GM23248 (cell line): ENCODE measurements at regions not wholly inside any gene's neighbourhood (a gene's known extent, or its start where the extent isn't known, plus 50 kb on each side); places are given as distances from the start of the nearest gene placed in this dataset.

Source experiments
- DNase-seq: peaks from one replicate; pipeline ENCODE4 v3.0.0-alpha.2; 2015
- H2AFZ ChIP-seq: fragments of 200-600 bp; sonication (generic); 2 replicates; pipeline ENCODE4 v1.6.1; 2016; ENCODE audit warnings: antibody characterized with exemption
- H3F3A ChIP-seq: fragments of 200-600 bp; sonication (generic); 2 replicates; pipeline ENCODE4 v1.6.1; 2016; ENCODE audit warnings: mild to moderate bottlenecking, antibody characterized with exemption, mixed run types; ENCODE audit not compliant: insufficient read depth
- H3K27ac ChIP-seq: fragments of 200-600 bp; sonication (generic); 2 replicates; pipeline ENCODE4 v1.5.1; 2016; ENCODE audit warnings: mild to moderate bottlenecking
- H3K27me3 ChIP-seq: fragments of 200-600 bp; sonication (generic); replicated peaks from 2 replicates; pipeline ENCODE4 v1.6.1; 2016; ENCODE audit warnings: mild to moderate bottlenecking; ENCODE audit not compliant: insufficient read depth
- H3K36me3 ChIP-seq: fragments of 200-600 bp; sonication (generic); 2 replicates; pipeline ENCODE4 v1.6.1; 2016; ENCODE audit warnings: low read depth, mild to moderate bottlenecking
- H3K4me1 ChIP-seq: fragments of 200-600 bp; sonication (generic); 2 replicates; pipeline ENCODE4 v1.6.1; 2016; ENCODE audit warnings: mild to moderate bottlenecking; ENCODE audit not compliant: insufficient read depth
- H3K4me2 ChIP-seq: fragments of 200-600 bp; sonication (generic); one replicate; pipeline ENCODE4 v1.6.1; 2016; ENCODE audit warnings: mild to moderate bottlenecking; ENCODE audit not compliant: unreplicated experiment
- H3K4me3 ChIP-seq: fragments of 200-600 bp; sonication (generic); 2 replicates; pipeline ENCODE4 v1.5.1; 2016; ENCODE audit warnings: mild to moderate bottlenecking
- H3K79me2 ChIP-seq: fragments of 200-600 bp; sonication (generic); 2 replicates; pipeline ENCODE4 v1.6.1; 2016; ENCODE audit warnings: mild to moderate bottlenecking; ENCODE audit not compliant: insufficient read depth
- H3K9ac ChIP-seq: fragments of 200-600 bp; sonication (generic); 2 replicates; pipeline ENCODE4 v1.6.1; 2016; ENCODE audit warnings: mild to moderate bottlenecking
- H3K9me2 ChIP-seq: fragments of 200-600 bp; sonication (generic); 2 replicates; pipeline ENCODE4 v1.6.1; 2016; ENCODE audit warnings: mixed run types, mild to moderate bottlenecking, moderate library complexity; ENCODE audit not compliant: insufficient read depth
- H3K9me3 ChIP-seq: fragments of 200-600 bp; sonication (generic); one replicate; pipeline ENCODE4 v1.6.1; 2017; ENCODE audit warnings: low read depth
- H4K20me1 ChIP-seq: fragments of 200-600 bp; sonication (generic); 2 replicates; pipeline ENCODE4 v1.6.0; 2016; ENCODE audit not compliant: insufficient read depth
- EZH2 ChIP-seq: fragments of 200-600 bp; sonication (generic); IDR thresholded peaks from 2 replicates; pipeline ENCODE4 v1.6.1; 2018; ENCODE audit warnings: antibody characterized with exemption, mild to moderate bottlenecking; ENCODE audit not compliant: insufficient read depth, poor library complexity, severe bottlenecking
- EZH2phosphoT487 ChIP-seq: fragments of 200-600 bp; sonication (generic); IDR thresholded peaks from 2 replicates; pipeline ENCODE4 v1.6.1; 2018; ENCODE audit warnings: antibody characterized with exemption, moderate library complexity, mild to moderate bottlenecking, low read depth; ENCODE audit not compliant: insufficient read depth
- WGBS, 2 experiments: methylation state at CpG; one replicate each; pipeline ENCODE4 v1.1.6; 2015 to 2017; ENCODE audit warnings: low lambda C conversion rate in 2 of 2, low coverage in 1 of 2; ENCODE audit errors: missing lambda C conversion rate in 2 of 2; 5-methylcytosine and 5-hydroxymethylcytosine counted together
- in situ Hi-C: fragments of 300-500 bp; cut with MboI; formaldehyde crosslinking; loops from 2 replicates; pipeline ENCODE4 v1.15.0; 2020

DNA sequence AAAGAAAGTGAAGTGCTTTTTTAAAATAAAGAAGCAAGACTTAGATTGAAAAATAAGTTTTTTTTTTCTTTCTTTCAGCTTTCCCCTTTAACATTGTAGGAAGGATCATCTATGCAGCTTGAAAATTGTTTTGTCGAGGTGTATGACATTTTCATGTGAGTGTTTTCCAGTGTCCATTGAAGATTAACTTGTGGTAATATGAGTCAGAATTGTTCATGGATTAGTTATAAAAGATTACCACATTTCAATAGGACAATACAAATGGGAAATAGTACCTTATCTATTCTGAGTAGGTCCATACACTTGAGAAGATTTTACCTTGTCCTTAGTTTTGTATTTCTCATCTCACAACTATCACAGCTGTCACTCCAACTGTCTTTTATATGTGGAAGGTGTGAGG lies 1234.7 kb downstream of the NSUN3 start:
- no peaks in the 10 kb centered on the region for H4K20me1 ChIP-seq
- no peaks in the 10 kb centered on the region for H3K9me2 ChIP-seq
- WGBS, 2 experiments = 9 to 15% methylated on average over 1 of the region's 1 CpG
- no peaks in the 10 kb centered on the region for H3F3A ChIP-seq
- no peaks in the 10 kb centered on the region for H3K79me2 ChIP-seq
- H3K4me1 ChIP-seq = no peaks in the 10 kb centered on the region
- H3K36me3 ChIP-seq = no peaks in the 10 kb centered on the region
- in situ Hi-C loops = no loop called here
- TF ChIP-seq EZH2phosphoT487 (no peak), EZH2 (no peak)
- no peak for DNase-seq
- no peak overlapping the region for H3K4me3 ChIP-seq
- no peak overlapping the region for H3K9ac ChIP-seq
- H3K27ac ChIP-seq = no peak overlapping the region
- no peaks in the 10 kb centered on the region for H3K27me3 ChIP-seq
- H3K4me2 ChIP-seq = no peak overlapping the region
- H2AFZ ChIP-seq = no peak overlapping the region
- no peaks in the 10 kb centered on the region for H3K9me3 ChIP-seq

DNA sequence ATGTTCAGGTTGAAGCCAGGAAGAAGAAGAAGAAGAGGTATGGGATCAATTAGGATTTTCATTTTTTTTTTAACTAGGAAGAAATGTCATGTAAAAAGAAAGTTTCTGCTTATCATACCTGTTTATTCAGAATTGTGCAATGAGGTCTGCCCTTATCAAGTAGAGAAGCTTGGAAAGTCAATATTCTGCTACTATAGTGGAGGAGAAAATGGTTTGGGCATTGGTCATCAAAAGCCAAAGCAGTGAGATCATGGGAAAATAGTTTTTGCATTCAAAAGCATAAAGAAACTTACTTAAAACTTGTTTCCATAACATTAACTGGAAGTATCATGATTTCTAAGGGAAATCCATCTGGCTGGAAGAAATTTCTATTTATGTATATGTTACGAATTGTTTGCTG lies 1239.2 kb downstream of the NSUN3 start:
- H3K27ac ChIP-seq = no peak overlapping the region
- no peaks in the 10 kb centered on the region for H3K36me3 ChIP-seq
- H3F3A ChIP-seq = no peaks in the 10 kb centered on the region
- no peaks in the 10 kb centered on the region for H3K79me2 ChIP-seq
- no peaks in the 10 kb centered on the region for H3K9me3 ChIP-seq
- H3K4me2 ChIP-seq = no peak overlapping the region
- no peaks in the 10 kb centered on the region for H3K27me3 ChIP-seq
- no peaks in the 10 kb centered on the region for H3K9me2 ChIP-seq
- in situ Hi-C loops = no loop called here
- H3K4me3 ChIP-seq = no peak overlapping the region
- H4K20me1 ChIP-seq = no peaks in the 10 kb centered on the region
- no peak overlapping the region for H3K9ac ChIP-seq
- H2AFZ ChIP-seq = no peak overlapping the region
- 0 to 4% methylated on average over 1 of the region's 1 CpG for WGBS, 2 experiments
- no peak for TF ChIP-seq EZH2phosphoT487
- TF ChIP-seq EZH2 = no peak
- H3K4me1 ChIP-seq = no peaks in the 10 kb centered on the region
- peak; percentile 0 for DNase-seq

DNA sequence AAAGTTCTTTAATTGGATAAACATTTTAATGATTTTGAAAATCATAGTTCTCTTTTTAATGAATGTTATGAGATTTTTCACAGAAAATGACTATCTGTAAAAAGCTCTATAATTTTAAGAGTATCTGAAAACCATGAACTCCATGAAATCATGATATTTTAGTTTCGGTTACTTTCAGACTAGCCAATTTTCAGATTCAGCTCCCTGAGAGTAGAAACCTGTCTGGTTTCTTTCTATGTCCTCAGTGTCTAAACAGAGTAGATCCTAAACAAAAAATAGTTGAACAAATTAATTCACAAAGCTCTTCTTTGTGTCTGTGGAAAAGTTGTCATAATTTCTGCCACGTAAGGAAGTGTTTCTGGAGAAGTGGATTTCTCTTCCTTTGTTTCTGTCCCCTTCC lies 1247.7 kb downstream of the NSUN3 start:
- Histone ChIP-seq H3K79me2 (no peaks in the 10 kb centered on the region), H3K9me2 (no peaks in the 10 kb centered on the region), H3K4me1 (no peaks in the 10 kb centered on the region), H2AFZ (no peak overlapping the region), H4K20me1 (no peaks in the 10 kb centered on the region), H3K9me3 (no peaks in the 10 kb centered on the region), H3K9ac (no peak overlapping the region), H3K27me3 (no peaks in the 10 kb centered on the region), H3K4me3 (no peak overlapping the region), H3F3A (no peaks in the 10 kb centered on the region), H3K4me2 (no peak overlapping the region), H3K36me3 (no peaks in the 10 kb centered on the region), H3K27ac (no peak overlapping the region)
- DNase-seq = no peak
- TF ChIP-seq EZH2 (no peak), EZH2phosphoT487 (no peak)
- WGBS, 2 experiments = 28 to 35% methylated on average over 2 of the region's 2 CpGs
- in situ Hi-C loops = no loop called here

DNA sequence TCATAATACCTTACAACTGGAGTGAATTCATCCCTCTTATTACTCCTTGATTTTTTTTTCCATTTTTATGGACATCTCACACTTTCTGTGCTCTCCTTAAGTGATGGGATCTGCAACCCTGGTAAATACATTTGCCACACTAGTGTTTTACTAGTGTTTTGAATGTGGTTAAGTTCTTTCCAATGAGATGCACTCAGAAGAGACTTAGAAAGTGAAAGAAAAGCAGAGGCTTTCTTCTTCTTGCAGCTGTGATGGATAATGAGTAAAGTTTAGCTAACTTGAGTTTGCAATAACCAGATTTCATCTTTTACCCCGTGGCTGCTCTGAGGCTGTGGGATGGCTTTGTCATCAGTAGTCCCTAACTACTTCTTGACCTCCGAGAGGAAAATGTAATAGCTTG lies 1248.4 kb downstream of the NSUN3 start:
- Histone ChIP-seq H3K9me3 (no peaks in the 10 kb centered on the region), H3K27me3 (no peaks in the 10 kb centered on the region), H3K4me3 (no peak overlapping the region), H3K4me1 (no peaks in the 10 kb centered on the region), H2AFZ (no peak overlapping the region), H3F3A (no peaks in the 10 kb centered on the region), H3K79me2 (no peaks in the 10 kb centered on the region), H3K9ac (no peak overlapping the region), H3K4me2 (no peak overlapping the region), H4K20me1 (no peaks in the 10 kb centered on the region), H3K27ac (no peak overlapping the region), H3K36me3 (no peaks in the 10 kb centered on the region), H3K9me2 (no peaks in the 10 kb centered on the region)
- WGBS, 2 experiments = 9 to 14% methylated on average over 2 of the region's 2 CpGs
- TF ChIP-seq EZH2phosphoT487 (no peak), EZH2 (no peak)
- in situ Hi-C loops = no loop called here
- no peak for DNase-seq

DNA sequence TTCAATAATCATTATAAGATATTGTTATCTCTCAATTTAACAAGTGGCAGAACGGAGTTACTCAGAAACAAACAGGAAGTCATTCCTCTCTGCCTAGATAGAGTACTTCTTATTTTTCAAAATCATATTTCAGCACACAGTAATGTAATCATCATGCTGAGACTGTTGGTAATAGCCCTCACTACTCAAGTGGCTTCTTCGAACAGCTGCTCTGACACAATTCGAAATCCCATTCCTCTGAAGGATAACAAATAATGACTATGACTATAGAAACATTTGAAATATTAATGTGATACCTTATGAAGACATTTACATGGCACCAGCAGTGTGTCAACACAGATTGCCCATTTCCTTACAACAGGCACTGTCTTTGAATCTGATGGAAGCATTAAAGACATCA lies 1249.8 kb downstream of the NSUN3 start:
- H3K4me1 ChIP-seq = no peaks in the 10 kb centered on the region
- no peak overlapping the region for H3K9ac ChIP-seq
- no peak overlapping the region for H3K4me3 ChIP-seq
- H3K9me3 ChIP-seq = no peaks in the 10 kb centered on the region
- DNase-seq = no peak
- no peak overlapping the region for H2AFZ ChIP-seq
- H3K36me3 ChIP-seq = no peaks in the 10 kb centered on the region
- 20 to 21% methylated on average over 3 of the region's 3 CpGs for WGBS, 2 experiments
- no peak for TF ChIP-seq EZH2
- no peak for TF ChIP-seq EZH2phosphoT487
- no peak overlapping the region for H3K4me2 ChIP-seq
- no peaks in the 10 kb centered on the region for H3K27me3 ChIP-seq
- in situ Hi-C loops = no loop called here
- no peaks in the 10 kb centered on the region for H3K9me2 ChIP-seq
- H3K79me2 ChIP-seq = no peaks in the 10 kb centered on the region
- no peaks in the 10 kb centered on the region for H4K20me1 ChIP-seq
- H3K27ac ChIP-seq = no peak overlapping the region
- no peaks in the 10 kb centered on the region for H3F3A ChIP-seq
